ENCODE measurements at regions not wholly inside any gene's neighbourhood (a gene's known extent, or its start where the extent isn't known, plus 50 kb on each side); places are given as distances from the start of the nearest gene placed in this dataset.

GRCh38 chr11:119573858-119574257, 150.9 kb upstream of the THY1 start:
- Histone ChIP-seq H3K4me1 (peaks cover 0 to 12% (median under 1%) of the 10 kb centered on the region in 4 donors), H3K9me3 (no peaks in the 10 kb centered on the region), H3K27ac (no peak overlapping the region), H3K36me3 (no peaks in the 10 kb centered on the region), H3K4me3 (no peak overlapping the region), H3K27me3 (no peaks in the 10 kb centered on the region)
- WGBS, 5 donors, result 70 to 90% (median 86%) methylated on average over 1 of the region's 1 CpG
- no peak for TF ChIP-seq POLR2A (IDR thresholded peaks at IDR 0.05)
- intact Hi-C loops (cut with DNase I; ENCODE audit: low total_unique reads), result no loop called here
- no peak for DNase-seq

- no peaks in the 10 kb centered on the region for H3K9me3 ChIP-seq
- TF ChIP-seq CTCF (IDR thresholded peaks at IDR 0.05), result no peak
- no peak for TF ChIP-seq POLR2A (IDR thresholded peaks at IDR 0.05)
- no peak for TF ChIP-seq EP300 (IDR thresholded peaks at IDR 0.05)
- TF ChIP-seq POLR2AphosphoS5 (IDR thresholded peaks at IDR 0.05), result no peak
- WGBS, 5 donors, result 86 to 91% (median 89%) methylated on average over 12 to 13 of the region's 13 CpGs
- DNase-seq, result no peak
- no peaks in the 10 kb centered on the region for H3K27me3 ChIP-seq
- no peaks in the 10 kb centered on the region for H3K36me3 ChIP-seq
- H3K4me1 ChIP-seq, result peaks cover 0 to 23% (median 8%) of the 10 kb centered on the region in 4 donors
- no peak overlapping the region for H3K4me3 ChIP-seq
- no peak overlapping the region for H3K27ac ChIP-seq
- intact Hi-C loops (cut with DNase I; ENCODE audit: low total_unique reads), result no loop called here
Measured at GRCh38 chr11:119572481-119573424, 149.8 kb upstream of the THY1 start.

- Histone ChIP-seq H3K27ac (no peak overlapping the region), H3K4me3 (no peak overlapping the region), H3K36me3 (no peaks in the 10 kb centered on the region), H3K27me3 (no peaks in the 10 kb centered on the region), H3K9me3 (no peaks in the 10 kb centered on the region), H3K4me1 (peaks cover 0 to 28% (median 10%) of the 10 kb centered on the region in 4 donors)
- no peak for DNase-seq
- 54 to 93% (median 67%) methylated on average over 3 of the region's 3 CpGs for whole genome bisulfite sequencing, 5 donors
- intact Hi-C loops (cut with DNase I; ENCODE audit: low total_unique reads), result no loop called here
- TF ChIP-seq CTCF (IDR thresholded peaks at IDR 0.05) (no peak), EP300 (IDR thresholded peaks at IDR 0.05) (no peak), POLR2A (IDR thresholded peaks at IDR 0.05) (no peak), POLR2AphosphoS5 (IDR thresholded peaks at IDR 0.05) (no peak)
Measured at GRCh38 chr11:119571311-119571710, 148.3 kb upstream of the THY1 start.

GRCh38 chr11:119567688-119568582, 145.0 kb upstream of the THY1 start:
- H3K4me1 ChIP-seq, result peaks cover 0 to 19% (median 10%) of the 10 kb centered on the region in 4 donors
- peak in 1 of 3 donors; percentile 86 for TF ChIP-seq POLR2AphosphoS5 (IDR thresholded peaks at IDR 0.05)
- no peak for TF ChIP-seq CTCF (IDR thresholded peaks at IDR 0.05)
- no peak for TF ChIP-seq POLR2A (IDR thresholded peaks at IDR 0.05)
- intact Hi-C loops (cut with DNase I; ENCODE audit: low total_unique reads), result no loop called here
- peak in 1 of 2 donors; percentile 81 for DNase-seq
- no peaks in the 10 kb centered on the region for H3K36me3 ChIP-seq
- no peaks in the 10 kb centered on the region for H3K9me3 ChIP-seq
- peak overlapping the region in 2 of 5 donors; percentile 35 to 39 for H3K27ac ChIP-seq
- no peaks in the 10 kb centered on the region for H3K27me3 ChIP-seq
- 49 to 64% (median 59%) methylated on average over 9 of the region's 9 CpGs for WGBS, 5 donors
- H3K4me3 ChIP-seq, result no peak overlapping the region
